HCEC 1CT (cell line): ENCODE measurements at regions not wholly inside any gene's neighbourhood (a gene's known extent, or its start where the extent isn't known, plus 50 kb on each side); places are given as distances from the start of the nearest gene placed in this dataset.
"Not testable (repeated sequence)": the region's sequence is repeated elsewhere in the genome, so short reads cannot be mapped to it uniquely, and the experiment has no call there.

Source experiments
- DNase-seq: peaks from one replicate; pipeline ENCODE4 v3.0.0-alpha.2; 2017

GRCh38 chr5:177941386-177941785 lies 54.7 kb downstream of the PROP1 start:
- DNase-seq, result not testable (repeated sequence)

- DNase-seq, result not testable (repeated sequence)
Measured at GRCh38 chr5:177939246-177940171, 56.5 kb downstream of the PROP1 start.

- not testable (repeated sequence) for DNase-seq
Measured at GRCh38 chr5:177938767-177939166, 57.3 kb downstream of the PROP1 start.

- peak; percentile 1 for DNase-seq
Measured at GRCh38 chr5:177934233-177934632, 61.8 kb downstream of the PROP1 start.

- not testable (repeated sequence) for DNase-seq
Measured at GRCh38 chr5:177930269-177931022, 65.6 kb downstream of the PROP1 start.

GRCh38 chr5:177929618-177930017 lies 66.4 kb downstream of the PROP1 start:
- not testable (repeated sequence) for DNase-seq

- DNase-seq, result not testable (repeated sequence)
Measured at GRCh38 chr5:177927500-177927899, 68.5 kb downstream of the PROP1 start.

- not testable (repeated sequence) for DNase-seq
Measured at GRCh38 chr5:177924577-177924976, 71.5 kb downstream of the PROP1 start.

GRCh38 chr5:177923837-177924236 lies 72.2 kb downstream of the PROP1 start:
- DNase-seq, result not testable (repeated sequence)

GRCh38 chr5:177923189-177923588 lies 72.9 kb downstream of the PROP1 start:
- DNase-seq, result not testable (repeated sequence)

- not testable (repeated sequence) for DNase-seq
Measured at GRCh38 chr5:177909261-177909660, 86.8 kb downstream of the PROP1 start.

GRCh38 chr5:177902806-177903205 lies 93.2 kb downstream of the PROP1 start:
- DNase-seq, result not testable (repeated sequence)

- DNase-seq, result not testable (repeated sequence)
Measured at GRCh38 chr5:177900066-177900465, 96.0 kb downstream of the PROP1 start.

- DNase-seq, result not testable (repeated sequence)
Measured at GRCh38 chr5:177894681-177895453, 101.2 kb downstream of the PROP1 start.

GRCh38 chr5:177892357-177892665 lies 103.7 kb downstream of the PROP1 start:
- DNase-seq, result not testable (repeated sequence)

- DNase-seq, result not testable (repeated sequence)
Measured at GRCh38 chr5:177891547-177892356, 104.3 kb downstream of the PROP1 start.

- not testable (repeated sequence) for DNase-seq
Measured at GRCh38 chr5:177883295-177883694, 100.6 kb upstream of the FAM153A start.

GRCh38 chr5:177875900-177876238 lies 93.2 kb upstream of the FAM153A start:
- DNase-seq, result not testable (repeated sequence)

GRCh38 chr5:177875013-177875899 lies 92.6 kb upstream of the FAM153A start:
- DNase-seq, result not testable (repeated sequence)

- DNase-seq, result not testable (repeated sequence)
Measured at GRCh38 chr5:177863822-177864446, 81.2 kb upstream of the FAM153A start.
